ENCODE measurements at regions not wholly inside any gene's neighbourhood (a gene's known extent, or its start where the extent isn't known, plus 50 kb on each side); places are given as distances from the start of the nearest gene placed in this dataset.
A peak's percentile ranks its signal among the peaks of the same experiment; 100 is the strongest.
"Not testable (repeated sequence)": the region's sequence is repeated elsewhere in the genome, so short reads cannot be mapped to it uniquely, and the experiment has no call there.

- DNase-seq (ENCODE audit: low spot score): no peak
- intact Hi-C loops (cut with DNase I): no loop called here
Observed at GRCh38 chr19:33866696-33867095, 70.0 kb downstream of the KCTD15 start.

GRCh38 chr19:33868076-33868735 lies 71.5 kb downstream of the KCTD15 start:
- ATAC-seq (no peak), DNase-seq (ENCODE audit: low spot score) (no peak)
- intact Hi-C loops (cut with DNase I): no loop called here

More at GRCh38 chr19:33866696-33867095, 70.0 kb downstream of the KCTD15 start:
- ATAC-seq: no peak

- intact Hi-C loops (cut with DNase I): no loop called here
- ATAC-seq (peak; percentile 89), DNase-seq (ENCODE audit: low spot score) (no peak)
Observed at GRCh38 chr19:33868788-33869412, 72.2 kb downstream of the KCTD15 start.

GRCh38 chr19:33870298-33870932 lies 73.7 kb downstream of the KCTD15 start:
- ATAC-seq; DNase-seq (ENCODE audit: low spot score); intact Hi-C loops (cut with DNase I): not testable (repeated sequence)

GRCh38 chr19:33871605-33872004 lies 74.9 kb downstream of the KCTD15 start:
- no peak for DNase-seq (ENCODE audit: low spot score)
- intact Hi-C loops (cut with DNase I): no loop called here
- no peak for ATAC-seq

- DNase-seq (ENCODE audit: low spot score) (no peak), ATAC-seq (no peak)
- intact Hi-C loops (cut with DNase I): no loop called here
Observed at GRCh38 chr19:33872445-33873320, 76.0 kb downstream of the KCTD15 start.

- DNase-seq (ENCODE audit: low spot score): no peak
- ATAC-seq: no peak
- intact Hi-C loops (cut with DNase I): no loop called here
Observed at GRCh38 chr19:33875071-33875470, 78.4 kb downstream of the KCTD15 start.

GRCh38 chr19:33876192-33876591 lies 79.5 kb downstream of the KCTD15 start:
- DNase-seq (ENCODE audit: low spot score) (no peak), ATAC-seq (no peak)
- intact Hi-C loops (cut with DNase I): no loop called here

- intact Hi-C loops (cut with DNase I): no loop called here
- no peak for ATAC-seq
- DNase-seq (ENCODE audit: low spot score): no peak
Observed at GRCh38 chr19:33878030-33878544, 81.4 kb downstream of the KCTD15 start.

- DNase-seq (ENCODE audit: low spot score): no peak
- intact Hi-C loops (cut with DNase I): no loop called here
- no peak for ATAC-seq
Observed at GRCh38 chr19:33878910-33879810, 82.5 kb downstream of the KCTD15 start.

- intact Hi-C loops (cut with DNase I): no loop called here
- peak; percentile 74 for ATAC-seq
- DNase-seq (ENCODE audit: low spot score): no peak
Observed at GRCh38 chr19:33879818-33880575, 83.3 kb downstream of the KCTD15 start.

- ATAC-seq: peak; percentile 50
- DNase-seq (ENCODE audit: low spot score): no peak
- intact Hi-C loops (cut with DNase I): no loop called here
Observed at GRCh38 chr19:33883859-33884519, 87.3 kb downstream of the KCTD15 start.

- ATAC-seq: no peak
- no peak for DNase-seq (ENCODE audit: low spot score)
- intact Hi-C loops (cut with DNase I): no loop called here
Observed at GRCh38 chr19:33885236-33885635, 88.6 kb downstream of the KCTD15 start.

GRCh38 chr19:33887891-33888290 lies 91.2 kb downstream of the KCTD15 start:
- intact Hi-C loops (cut with DNase I): no loop called here
- no peak for ATAC-seq
- DNase-seq (ENCODE audit: low spot score): no peak

- intact Hi-C loops (cut with DNase I): no loop called here
- no peak for DNase-seq (ENCODE audit: low spot score)
- no peak for ATAC-seq
Observed at GRCh38 chr19:33888665-33889064, 92.0 kb downstream of the KCTD15 start.

GRCh38 chr19:33890569-33890968 lies 93.9 kb downstream of the KCTD15 start:
- ATAC-seq: no peak
- intact Hi-C loops (cut with DNase I): no loop called here
- no peak for DNase-seq (ENCODE audit: low spot score)

- intact Hi-C loops (cut with DNase I): no loop called here
- DNase-seq (ENCODE audit: low spot score): no peak
- no peak for ATAC-seq
Observed at GRCh38 chr19:33891773-33892172, 95.1 kb downstream of the KCTD15 start.

Measured in sciatic nerve (tissue), 2 donors.